Loucy (cell line): ENCODE measurements at regions not wholly inside any gene's neighbourhood (a gene's known extent, or its start where the extent isn't known, plus 50 kb on each side); places are given as distances from the start of the nearest gene placed in this dataset.

ENCODE experiments used
- EZH2phosphoT487 ChIP-seq: fragments of 200-600 bp; IDR thresholded peaks from 2 replicates; pipeline ENCODE4 v1.6.1; 2018; ENCODE audit warnings: antibody characterized with exemption, mild to moderate bottlenecking, moderate library complexity, borderline replicate concordance
- TF ChIP-seq, protein P1 (sequence below): fragments of 200-600 bp; sonication (generic); conservative IDR thresholded peaks from 2 replicates; pipeline ENCODE4 v1.5.1; 2014; ENCODE audit warnings: mild to moderate bottlenecking, antibody characterized with exemption, low read length

DNA sequence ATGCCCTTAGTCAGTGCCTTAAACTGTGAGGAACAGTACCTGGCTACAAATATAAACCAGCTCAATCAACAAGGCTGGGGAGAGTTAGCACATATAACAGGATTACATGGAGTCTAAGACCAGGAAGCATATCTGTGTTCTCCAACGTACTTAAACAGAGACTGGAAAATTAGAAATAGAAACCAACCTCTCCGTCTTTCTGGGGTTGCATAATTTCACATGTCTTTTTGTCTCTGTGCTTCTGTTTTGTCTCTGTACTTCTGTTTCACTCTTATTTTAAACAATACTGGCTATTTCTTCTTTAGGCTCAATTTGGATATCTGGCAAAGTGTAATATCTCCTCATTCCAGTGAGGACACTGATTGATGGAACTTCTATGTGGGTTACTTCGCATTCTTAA is 749.0 kb upstream of the ZEB2 start:
- TF ChIP-seq, protein P1, sequence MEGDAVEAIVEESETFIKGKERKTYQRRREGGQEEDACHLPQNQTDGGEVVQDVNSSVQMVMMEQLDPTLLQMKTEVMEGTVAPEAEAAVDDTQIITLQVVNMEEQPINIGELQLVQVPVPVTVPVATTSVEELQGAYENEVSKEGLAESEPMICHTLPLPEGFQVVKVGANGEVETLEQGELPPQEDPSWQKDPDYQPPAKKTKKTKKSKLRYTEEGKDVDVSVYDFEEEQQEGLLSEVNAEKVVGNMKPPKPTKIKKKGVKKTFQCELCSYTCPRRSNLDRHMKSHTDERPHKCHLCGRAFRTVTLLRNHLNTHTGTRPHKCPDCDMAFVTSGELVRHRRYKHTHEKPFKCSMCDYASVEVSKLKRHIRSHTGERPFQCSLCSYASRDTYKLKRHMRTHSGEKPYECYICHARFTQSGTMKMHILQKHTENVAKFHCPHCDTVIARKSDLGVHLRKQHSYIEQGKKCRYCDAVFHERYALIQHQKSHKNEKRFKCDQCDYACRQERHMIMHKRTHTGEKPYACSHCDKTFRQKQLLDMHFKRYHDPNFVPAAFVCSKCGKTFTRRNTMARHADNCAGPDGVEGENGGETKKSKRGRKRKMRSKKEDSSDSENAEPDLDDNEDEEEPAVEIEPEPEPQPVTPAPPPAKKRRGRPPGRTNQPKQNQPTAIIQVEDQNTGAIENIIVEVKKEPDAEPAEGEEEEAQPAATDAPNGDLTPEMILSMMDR = no peak
- no peak for TF ChIP-seq EZH2phosphoT487
